GM04503 (cell line): ENCODE measurements at regions not wholly inside any gene's neighbourhood (a gene's known extent, or its start where the extent isn't known, plus 50 kb on each side); places are given as distances from the start of the nearest gene placed in this dataset.
"Not testable (repeated sequence)": the region's sequence is repeated elsewhere in the genome, so short reads cannot be mapped to it uniquely, and the experiment has no call there.

Source experiments
- DNase-seq: peaks from one replicate; pipeline ENCODE4 v3.0.0-alpha.2; 2012; ENCODE audit warnings: low read depth

DNA sequence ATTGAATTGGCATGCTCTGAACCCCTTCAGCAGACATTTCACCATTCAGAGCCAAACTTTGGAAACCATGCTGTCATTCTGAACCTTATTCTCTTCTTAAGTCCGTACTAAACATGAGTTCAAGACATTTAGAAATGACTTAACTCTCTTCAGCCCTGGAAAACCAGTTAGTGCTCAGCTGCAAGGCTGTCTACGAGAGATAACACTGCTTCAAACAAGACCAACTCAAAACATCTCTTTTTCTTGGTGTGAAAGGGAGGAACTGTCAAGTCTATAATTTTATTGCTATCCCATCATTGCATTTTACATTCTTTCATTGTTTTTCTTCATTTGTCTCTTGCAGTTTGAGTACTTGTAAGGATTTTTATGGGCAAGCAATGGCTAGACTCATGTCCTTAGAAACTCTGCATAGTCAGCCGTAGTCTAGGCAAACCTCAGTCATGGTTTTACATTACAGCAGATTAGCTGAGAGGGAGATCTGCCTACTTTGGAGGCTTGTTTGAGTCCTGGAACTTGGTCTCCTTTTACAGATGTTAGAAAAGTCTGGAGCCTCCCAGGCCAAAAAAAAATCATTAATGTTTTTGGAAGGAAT lies 120.6 kb upstream of the JADE1 start:
- no peak for DNase-seq

DNA sequence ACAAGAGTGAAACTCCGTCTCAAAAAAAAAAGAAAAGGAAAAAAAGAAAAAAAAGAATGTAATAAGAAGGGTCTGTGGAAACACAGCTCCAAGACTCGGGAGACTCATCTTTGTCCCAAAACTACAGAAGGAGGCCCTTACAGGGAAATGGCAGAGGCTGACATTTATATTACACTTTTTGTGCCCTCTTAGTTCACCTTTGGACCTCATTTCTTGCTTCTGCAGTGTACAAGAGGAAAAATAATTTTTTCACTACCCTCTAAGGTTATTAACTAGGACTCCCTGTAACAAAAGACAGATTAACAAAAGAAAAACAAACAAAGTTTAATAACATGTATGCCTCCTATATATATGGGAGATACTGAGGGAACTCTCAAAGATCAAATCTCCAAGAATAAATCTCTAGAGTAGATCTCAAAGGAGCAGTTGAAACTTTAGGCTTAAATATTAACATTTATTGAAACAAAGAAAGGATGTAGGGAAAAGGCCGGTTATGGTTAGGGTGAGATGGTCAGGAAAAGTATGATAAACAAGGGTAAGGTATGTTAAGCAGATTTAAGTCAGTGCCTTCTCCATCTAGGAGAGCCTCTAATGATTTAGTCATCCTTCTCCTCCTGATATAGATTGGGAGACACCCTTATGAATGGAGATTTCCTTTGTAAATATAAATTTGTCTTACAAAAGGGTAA lies 121.3 kb upstream of the JADE1 start:
- no peak for DNase-seq

GRCh38 chr4:128686810-128687209 lies 122.7 kb upstream of the JADE1 start:
- no peak for DNase-seq

- DNase-seq = no peak
Observed at GRCh38 chr4:128686032-128686465, 123.5 kb upstream of the JADE1 start.

DNA sequence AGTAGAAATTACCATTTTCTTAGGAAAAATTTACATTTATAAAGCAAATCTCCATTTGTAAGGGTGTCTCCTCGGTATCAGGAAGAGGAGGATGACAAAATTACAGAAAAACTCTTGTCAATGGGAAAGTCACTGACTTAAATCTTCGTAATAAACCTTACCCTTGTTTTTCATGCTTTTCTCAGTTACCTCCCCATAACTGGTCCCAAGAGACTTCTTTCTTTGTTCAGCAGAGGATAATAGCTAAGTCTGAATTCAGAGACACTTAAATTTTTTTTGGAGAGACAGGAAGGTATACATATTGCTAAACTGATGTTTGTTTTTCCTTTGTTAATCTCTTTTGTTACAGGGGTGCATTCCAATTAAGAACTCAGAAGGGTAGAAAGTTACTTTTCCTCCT lies 125.5 kb upstream of the JADE1 start:
- no peak for DNase-seq

- DNase-seq = no peak
Observed at GRCh38 chr4:128682942-128683666, 126.4 kb upstream of the JADE1 start.

DNA sequence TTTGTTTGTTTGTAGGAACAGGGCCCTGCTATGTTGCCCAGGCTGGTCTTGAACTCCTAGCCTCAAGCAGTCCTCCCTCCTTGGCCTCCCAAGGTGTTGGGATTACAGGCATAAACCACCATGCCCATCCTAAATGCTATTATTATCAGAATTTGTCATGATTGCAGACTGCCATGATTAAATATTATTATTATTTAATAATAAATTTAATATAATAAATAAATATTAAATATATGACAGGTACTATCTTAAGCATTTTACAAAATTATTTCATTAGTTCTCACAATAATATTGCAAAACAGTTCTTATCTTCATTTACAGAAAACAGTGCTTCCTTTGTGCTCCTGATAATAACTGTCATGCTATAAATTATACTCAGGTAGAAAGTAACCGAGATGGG lies 133.4 kb upstream of the JADE1 start:
- no peak for DNase-seq

DNA sequence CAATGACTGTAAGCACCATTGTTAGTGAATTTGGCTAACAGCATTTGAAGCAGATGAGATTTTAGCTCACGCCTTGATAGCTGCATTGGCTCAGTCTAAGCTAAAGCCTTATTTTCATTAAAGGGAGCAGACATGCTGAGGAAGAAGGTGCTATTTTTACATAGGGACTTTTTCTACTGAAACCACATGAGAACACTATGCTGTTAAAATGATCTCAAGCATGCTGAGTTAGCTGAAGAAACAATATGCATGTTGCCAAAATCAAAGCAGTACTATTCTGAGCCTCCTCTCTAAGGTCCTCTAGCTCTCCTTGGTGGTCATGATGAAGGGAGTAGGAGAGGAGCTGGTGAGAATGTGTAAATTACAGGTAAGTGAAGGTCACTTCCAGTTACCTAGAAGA lies 134.4 kb upstream of the JADE1 start:
- DNase-seq = no peak

DNA sequence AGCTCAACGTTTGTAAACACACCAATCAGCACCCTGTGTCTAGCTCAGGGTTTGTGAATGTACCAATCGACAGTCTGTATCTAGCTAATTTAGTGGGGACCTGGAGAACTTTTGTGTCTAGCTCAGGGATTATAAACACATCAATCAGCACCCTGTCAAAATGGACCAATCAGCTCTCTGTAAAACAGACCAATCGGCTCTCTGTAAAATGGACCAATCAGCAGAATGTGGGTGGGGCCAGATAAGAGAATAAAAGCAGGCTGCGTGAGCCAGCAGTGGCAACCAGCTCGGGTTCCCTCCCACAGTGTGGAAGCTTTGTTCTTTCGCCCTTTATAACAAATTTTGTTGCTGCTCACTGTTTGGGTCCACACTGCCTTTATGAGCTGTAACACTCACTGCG lies 136.3 kb upstream of the JADE1 start:
- DNase-seq = not testable (repeated sequence)

- not testable (repeated sequence) for DNase-seq
Observed at GRCh38 chr4:128672596-128672995, 136.9 kb upstream of the JADE1 start.

DNA sequence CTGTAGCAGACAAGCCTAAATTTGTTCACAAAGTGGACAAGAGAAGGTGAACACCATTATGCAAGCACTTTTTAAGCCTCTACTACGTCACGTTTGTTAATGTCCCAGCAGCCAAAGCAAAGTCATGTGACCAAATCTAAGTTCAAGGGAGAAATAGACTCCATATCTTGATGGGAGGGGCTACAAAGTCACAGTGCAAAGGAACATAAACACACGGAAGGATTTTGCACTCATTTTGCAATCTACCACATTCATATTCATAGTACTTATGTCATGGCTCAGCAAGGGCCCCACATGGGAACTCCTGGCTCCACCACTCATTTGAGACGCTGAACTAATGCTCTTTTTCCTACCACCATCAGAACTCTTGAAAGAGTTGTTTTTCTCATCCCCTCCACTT lies 139.0 kb upstream of the JADE1 start:
- no peak for DNase-seq

- no peak for DNase-seq
Observed at GRCh38 chr4:128668566-128668965, 140.9 kb upstream of the JADE1 start.

- DNase-seq = no peak
Observed at GRCh38 chr4:128665514-128665913, 144.0 kb upstream of the JADE1 start.

GRCh38 chr4:128663325-128663724 lies 146.2 kb upstream of the JADE1 start:
- DNase-seq = no peak

GRCh38 chr4:128661479-128661878 lies 148.0 kb upstream of the JADE1 start:
- DNase-seq = no peak

- DNase-seq = peak; percentile 50
Observed at GRCh38 chr4:128660361-128661215, 148.9 kb upstream of the JADE1 start.

DNA sequence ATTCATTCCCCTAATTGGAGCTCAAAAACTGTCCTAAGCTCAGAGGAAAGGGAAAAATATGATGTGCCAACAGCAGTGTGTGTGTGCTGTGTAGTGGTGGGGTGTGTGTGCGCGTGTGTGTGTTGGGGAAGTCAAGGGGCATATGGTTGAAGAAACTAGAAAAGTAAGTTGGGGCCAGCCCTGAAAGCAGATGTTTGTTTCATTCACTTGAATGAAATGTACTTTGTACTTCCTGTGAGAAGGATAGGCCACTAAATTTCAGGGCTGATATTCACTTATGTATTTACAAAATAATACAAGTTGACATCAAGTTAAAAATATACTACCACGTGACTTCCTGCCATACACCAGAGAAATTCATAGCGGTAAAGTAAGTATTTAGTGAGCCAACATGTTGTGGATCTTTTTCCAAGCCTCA lies 151.3 kb upstream of the JADE1 start:
- DNase-seq = no peak

DNA sequence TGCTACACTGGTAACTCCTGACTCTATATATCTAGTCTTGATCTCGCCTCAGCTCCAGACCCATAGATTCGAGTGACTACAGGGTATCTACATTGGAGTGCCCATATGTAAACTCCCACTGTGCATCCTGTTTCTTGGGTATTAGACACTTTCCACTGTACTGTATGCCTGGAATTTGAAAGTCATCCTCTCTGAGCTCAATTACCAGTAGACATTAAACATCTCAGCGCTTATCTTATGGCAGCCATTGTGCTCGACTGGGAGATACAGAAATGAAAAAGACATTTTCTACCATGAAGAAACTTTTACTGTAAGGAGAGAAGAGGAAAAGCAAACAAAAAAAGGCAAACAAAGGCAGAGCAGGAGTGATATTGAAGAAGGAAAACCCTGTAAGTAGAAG lies 151.9 kb upstream of the JADE1 start:
- no peak for DNase-seq

DNA sequence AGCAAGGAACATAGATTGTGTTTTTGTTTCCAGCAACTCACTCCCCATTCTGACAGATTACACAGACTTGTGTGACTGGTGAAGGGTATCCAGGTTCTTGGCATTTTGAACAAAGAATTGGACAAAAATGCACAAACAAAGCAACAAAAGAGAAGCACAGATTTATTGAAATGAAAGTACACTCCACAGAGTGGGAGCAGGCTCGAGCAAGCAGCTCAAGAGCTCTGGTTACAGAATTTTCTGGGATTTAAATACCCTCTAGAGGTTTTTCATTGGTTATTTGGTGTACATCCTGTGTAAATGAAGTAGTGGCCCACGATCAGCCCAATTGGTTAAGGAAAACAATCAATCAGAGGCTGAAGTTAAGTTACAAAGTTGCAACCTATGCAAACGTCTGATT lies 155.0 kb upstream of the JADE1 start:
- DNase-seq = no peak

DNA sequence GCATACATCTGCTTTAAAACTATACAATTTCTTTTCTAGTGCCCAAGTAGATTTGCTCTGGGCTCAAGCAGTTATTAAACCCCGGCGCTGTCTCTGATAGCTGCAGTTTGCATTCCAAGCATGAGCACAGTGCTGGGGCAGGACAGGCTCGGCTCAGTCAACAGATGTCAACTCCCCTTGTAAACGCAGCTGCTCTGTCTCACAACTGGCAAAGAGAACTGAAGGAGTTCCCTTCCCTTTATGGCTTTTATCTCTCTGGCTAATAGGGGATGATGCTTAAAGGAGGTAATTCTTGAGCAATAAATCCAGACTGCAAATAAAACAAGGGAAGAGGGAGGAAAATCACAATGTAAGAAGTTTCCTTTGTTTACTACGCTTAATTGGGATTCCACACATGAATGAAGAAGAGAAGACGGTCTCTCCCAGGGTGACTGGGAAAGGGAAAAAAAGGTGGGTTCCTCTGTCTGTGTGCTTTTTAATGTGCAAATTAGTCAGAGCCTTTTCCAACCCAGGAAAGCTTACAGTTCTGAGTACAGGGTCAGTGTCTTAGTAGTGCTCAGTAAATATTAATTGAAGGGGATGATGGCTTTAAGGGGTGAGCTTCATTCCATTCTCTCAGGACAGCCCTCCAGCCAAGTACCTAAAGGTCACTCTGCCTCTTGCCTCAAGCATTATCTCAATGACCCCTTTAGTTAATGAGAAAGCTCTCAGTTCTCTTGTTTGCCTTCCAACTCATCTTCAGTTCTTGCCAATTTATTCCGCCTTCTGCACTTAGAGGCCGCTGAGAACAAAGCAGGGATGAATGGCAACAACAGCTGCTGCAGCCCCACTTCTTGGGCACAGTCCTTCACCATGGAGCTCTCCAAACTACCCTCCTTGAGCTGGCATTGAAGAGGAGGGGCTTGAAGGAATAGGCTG lies 155.7 kb upstream of the JADE1 start:
- no peak for DNase-seq

- no peak for DNase-seq
Observed at GRCh38 chr4:128649575-128650205, 159.8 kb upstream of the JADE1 start.
